Lower lobe of right lung (tissue), 2 donors: ENCODE measurements at regions not wholly inside any gene's neighbourhood (a gene's known extent, or its start where the extent isn't known, plus 50 kb on each side); places are given as distances from the start of the nearest gene placed in this dataset.
A peak's percentile ranks its signal among the peaks of the same experiment; 100 is the strongest.

ENCODE experiments used
- ATAC-seq, 2 donors: fragments of 200-7000 bp; cut with Tn5 transposase; one replicate each; pipeline ENCODE4 v1.9.1; 2020 to 2022; ENCODE audit warnings: mild to moderate bottlenecking in 2 of 2, moderate library complexity in 2 of 2
- DNase-seq: peaks from one replicate; pipeline ENCODE4 v3.0.0-alpha.2; 2020
- H3K27ac ChIP-seq: fragments of 200-600 bp; one replicate; pipeline ENCODE4 v1.8.0; 2022
- H3K27me3 ChIP-seq: fragments of 200-600 bp; one replicate; pipeline ENCODE4 v1.8.0; 2022; ENCODE audit warnings: low read depth
- H3K36me3 ChIP-seq: fragments of 200-600 bp; one replicate; pipeline ENCODE4 v1.8.0; 2022; ENCODE audit warnings: mild to moderate bottlenecking
- H3K4me1 ChIP-seq: fragments of 200-600 bp; one replicate; pipeline ENCODE4 v1.8.0; 2022
- H3K4me3 ChIP-seq: fragments of 200-600 bp; one replicate; pipeline ENCODE4 v1.8.0; 2022; ENCODE audit warnings: mild to moderate bottlenecking
- H3K9me3 ChIP-seq: fragments of 200-600 bp; one replicate; pipeline ENCODE4 v1.8.0; 2022
- CTCF ChIP-seq: fragments of 200-600 bp; IDR thresholded peaks from one replicate; pipeline ENCODE4 v1.8.0; 2022; ENCODE audit warnings: antibody characterized with exemption, mild to moderate bottlenecking
- intact Hi-C: fragments of 100-400 bp; cut with DNase I; formaldehyde crosslinking; loops from one replicate; pipeline ENCODE4 v1.11.0; 2022
- donor health status: DM: no; HTN: yes; CAD: no; lungs with severe emphysema.

GRCh38 chr12:53816360-53817020 is 64.7 kb upstream of the CISTR start:
- TF ChIP-seq CTCF: no peak
- ATAC-seq (no peak), DNase-seq (no peak)
- H3K4me3 ChIP-seq: no peak overlapping the region
- no peak overlapping the region for H3K27ac ChIP-seq
- H3K4me1 ChIP-seq: no peaks in the 10 kb centered on the region
- intact Hi-C loops: no loop called here
- H3K9me3 ChIP-seq: no peaks in the 10 kb centered on the region
- peaks cover 28% of the 10 kb centered on the region for H3K27me3 ChIP-seq
- H3K36me3 ChIP-seq: no peaks in the 10 kb centered on the region

- intact Hi-C loops: no loop called here
- H3K4me1 ChIP-seq: no peaks in the 10 kb centered on the region
- H3K4me3 ChIP-seq: no peak overlapping the region
- no peaks in the 10 kb centered on the region for H3K9me3 ChIP-seq
- H3K27ac ChIP-seq: no peak overlapping the region
- DNase-seq (no peak), ATAC-seq (no peak)
- TF ChIP-seq CTCF: no peak
- no peaks in the 10 kb centered on the region for H3K36me3 ChIP-seq
- H3K27me3 ChIP-seq: peaks cover 28% of the 10 kb centered on the region
Observed at GRCh38 chr12:53817021-53817389, 65.2 kb upstream of the CISTR start.

GRCh38 chr12:53820514-53821306 is 68.9 kb upstream of the CISTR start:
- intact Hi-C loops: no loop called here
- ATAC-seq (no peak), DNase-seq (no peak)
- Histone ChIP-seq H3K27ac (no peak overlapping the region), H3K4me3 (no peak overlapping the region), H3K4me1 (no peaks in the 10 kb centered on the region), H3K27me3 (peaks cover 35% of the 10 kb centered on the region), H3K36me3 (no peaks in the 10 kb centered on the region), H3K9me3 (no peaks in the 10 kb centered on the region)
- no peak for TF ChIP-seq CTCF

GRCh38 chr12:53824001-53824712 is 72.4 kb upstream of the CISTR start:
- Histone ChIP-seq H3K27me3 (peaks cover 19% of the 10 kb centered on the region), H3K27ac (no peak overlapping the region), H3K36me3 (no peaks in the 10 kb centered on the region), H3K4me1 (no peaks in the 10 kb centered on the region), H3K4me3 (no peak overlapping the region), H3K9me3 (no peaks in the 10 kb centered on the region)
- intact Hi-C loops: no loop called here
- DNase-seq (no peak), ATAC-seq (no peak)
- no peak for TF ChIP-seq CTCF

GRCh38 chr12:53825246-53826081 is 73.7 kb upstream of the CISTR start:
- H3K4me1 ChIP-seq: no peaks in the 10 kb centered on the region
- H3K27me3 ChIP-seq: peaks cover 16% of the 10 kb centered on the region
- peak; percentile 47 to 59 for ATAC-seq
- no peak for TF ChIP-seq CTCF
- no peak overlapping the region for H3K4me3 ChIP-seq
- no peaks in the 10 kb centered on the region for H3K36me3 ChIP-seq
- H3K27ac ChIP-seq: no peak overlapping the region
- DNase-seq: no peak
- no peaks in the 10 kb centered on the region for H3K9me3 ChIP-seq
- intact Hi-C loops: no loop called here
